ENCODE measurements at regions not wholly inside any gene's neighbourhood (a gene's known extent, or its start where the extent isn't known, plus 50 kb on each side); places are given as distances from the start of the nearest gene placed in this dataset.

- DNase-seq = no peak
These were observed 315.3 kb downstream of the GADD45G start for GRCh38 chr9:89920131-89920530.

GRCh38 chr9:89920951-89921350 is 316.1 kb downstream of the GADD45G start:
- DNase-seq = no peak

GRCh38 chr9:89922099-89922498 is 317.3 kb downstream of the GADD45G start:
- no peak for DNase-seq

- DNase-seq = no peak
These were observed 318.4 kb downstream of the GADD45G start for GRCh38 chr9:89923174-89923573.

- no peak for DNase-seq
These were observed 319.2 kb downstream of the GADD45G start for GRCh38 chr9:89923961-89924504.

GRCh38 chr9:89924611-89925010 is 319.8 kb downstream of the GADD45G start:
- DNase-seq = no peak

- DNase-seq = no peak
These were observed 321.4 kb downstream of the GADD45G start for GRCh38 chr9:89926167-89926566.

- DNase-seq = no peak
These were observed 321.9 kb downstream of the GADD45G start for GRCh38 chr9:89926691-89927220.

- no peak for DNase-seq
These were observed 323.3 kb downstream of the GADD45G start for GRCh38 chr9:89928106-89928505.

GRCh38 chr9:89928521-89929275 is 323.9 kb downstream of the GADD45G start:
- DNase-seq = no peak

- no peak for DNase-seq
These were observed 324.5 kb downstream of the GADD45G start for GRCh38 chr9:89929315-89929672.

GRCh38 chr9:89929673-89930480 is 325.1 kb downstream of the GADD45G start:
- peak in 1 of 2 donors; percentile 24 for DNase-seq

GRCh38 chr9:89933578-89933977 is 328.8 kb downstream of the GADD45G start:
- DNase-seq = no peak

GRCh38 chr9:89935115-89935514 is 330.3 kb downstream of the GADD45G start:
- no peak for DNase-seq

- DNase-seq = no peak
These were observed 331.0 kb downstream of the GADD45G start for GRCh38 chr9:89935801-89936200.

GRCh38 chr9:89937051-89937450 is 332.2 kb downstream of the GADD45G start:
- DNase-seq = no peak

- no peak for DNase-seq
These were observed 334.4 kb downstream of the GADD45G start for GRCh38 chr9:89939181-89939580.

- DNase-seq = no peak
These were observed 334.9 kb downstream of the GADD45G start for GRCh38 chr9:89939626-89940292.

GRCh38 chr9:89940625-89941024 is 335.8 kb downstream of the GADD45G start:
- no peak for DNase-seq

- DNase-seq = no peak
These were observed 337.1 kb downstream of the GADD45G start for GRCh38 chr9:89941875-89942274.

- no peak for DNase-seq
These were observed 337.8 kb downstream of the GADD45G start for GRCh38 chr9:89942643-89943042.

GRCh38 chr9:89943309-89943708 is 338.5 kb downstream of the GADD45G start:
- no peak for DNase-seq

- DNase-seq = no peak
These were observed 338.9 kb downstream of the GADD45G start for GRCh38 chr9:89943728-89944127.
